ENCODE measurements at regions not wholly inside any gene's neighbourhood (a gene's known extent, or its start where the extent isn't known, plus 50 kb on each side); places are given as distances from the start of the nearest gene placed in this dataset.

DNA sequence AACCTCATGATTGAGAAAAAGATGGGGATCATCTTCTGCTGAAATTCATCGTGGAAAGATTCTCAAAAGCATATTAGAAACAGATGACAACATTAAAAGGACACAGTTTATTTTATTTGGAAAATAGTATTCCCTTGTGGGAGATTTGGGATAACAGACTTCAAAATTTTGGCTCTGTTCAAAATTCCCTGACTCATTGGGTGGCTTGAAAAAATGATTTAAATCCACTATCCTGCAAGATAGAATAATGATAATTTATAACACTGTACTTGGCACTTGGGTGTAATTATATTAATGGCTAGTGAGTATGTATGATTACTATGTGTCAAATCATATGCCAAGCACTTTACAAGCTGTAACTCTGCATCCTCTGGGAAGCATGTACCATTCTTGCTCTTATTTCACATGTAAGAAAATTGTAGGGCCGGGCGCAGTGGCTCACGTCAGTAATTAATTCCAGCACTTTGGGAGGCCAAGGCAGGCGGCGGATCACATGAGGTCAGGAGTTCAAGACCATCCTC lies 128.8 kb downstream of the LMNTD1 start:
- no peak for DNase-seq
- no peaks in the 10 kb centered on the region for H3K36me3 ChIP-seq
- TF ChIP-seq, protein P1, sequence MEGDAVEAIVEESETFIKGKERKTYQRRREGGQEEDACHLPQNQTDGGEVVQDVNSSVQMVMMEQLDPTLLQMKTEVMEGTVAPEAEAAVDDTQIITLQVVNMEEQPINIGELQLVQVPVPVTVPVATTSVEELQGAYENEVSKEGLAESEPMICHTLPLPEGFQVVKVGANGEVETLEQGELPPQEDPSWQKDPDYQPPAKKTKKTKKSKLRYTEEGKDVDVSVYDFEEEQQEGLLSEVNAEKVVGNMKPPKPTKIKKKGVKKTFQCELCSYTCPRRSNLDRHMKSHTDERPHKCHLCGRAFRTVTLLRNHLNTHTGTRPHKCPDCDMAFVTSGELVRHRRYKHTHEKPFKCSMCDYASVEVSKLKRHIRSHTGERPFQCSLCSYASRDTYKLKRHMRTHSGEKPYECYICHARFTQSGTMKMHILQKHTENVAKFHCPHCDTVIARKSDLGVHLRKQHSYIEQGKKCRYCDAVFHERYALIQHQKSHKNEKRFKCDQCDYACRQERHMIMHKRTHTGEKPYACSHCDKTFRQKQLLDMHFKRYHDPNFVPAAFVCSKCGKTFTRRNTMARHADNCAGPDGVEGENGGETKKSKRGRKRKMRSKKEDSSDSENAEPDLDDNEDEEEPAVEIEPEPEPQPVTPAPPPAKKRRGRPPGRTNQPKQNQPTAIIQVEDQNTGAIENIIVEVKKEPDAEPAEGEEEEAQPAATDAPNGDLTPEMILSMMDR (IDR thresholded peaks at IDR 0.05; ENCODE audit: low read depth, low read length): no peak

DNA sequence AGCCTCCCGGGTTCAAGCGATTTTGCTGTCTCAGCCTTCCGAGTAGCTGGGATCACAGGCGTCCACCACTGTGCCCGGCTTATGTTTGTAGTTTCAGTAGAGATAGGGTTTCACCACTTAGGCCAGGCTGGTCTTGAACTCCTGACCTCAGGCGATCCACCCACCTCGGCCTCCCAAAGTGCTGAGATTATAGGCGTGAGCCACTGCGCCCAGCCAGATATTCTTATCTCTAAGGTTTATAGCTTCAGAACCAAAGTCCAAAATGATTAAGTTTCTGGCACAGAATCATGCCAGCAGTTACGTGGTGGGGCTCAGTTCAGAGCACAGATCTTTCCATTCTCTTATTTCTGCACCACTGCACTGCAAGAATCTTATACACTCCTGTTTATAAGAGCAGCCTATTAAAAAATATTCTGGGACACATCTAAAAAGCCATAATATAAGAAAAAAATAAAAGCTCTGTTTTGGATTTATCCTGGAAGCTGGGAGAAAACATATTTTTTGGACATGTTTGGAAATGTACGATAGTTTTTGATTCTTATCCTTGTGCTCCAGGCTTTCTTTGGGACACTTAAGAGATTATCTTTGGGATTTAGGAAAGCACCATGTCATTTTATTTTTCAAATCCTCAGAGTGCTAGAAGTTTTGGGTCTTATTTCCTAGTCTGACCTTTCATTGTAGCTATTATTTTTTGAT lies 129.6 kb downstream of the LMNTD1 start:
- TF ChIP-seq, protein P1 (IDR thresholded peaks at IDR 0.05; ENCODE audit: low read depth, low read length): no peak
- DNase-seq: no peak
- H3K27me3 ChIP-seq: no peaks in the 10 kb centered on the region
- no peak overlapping the region for H3K4me3 ChIP-seq (ENCODE audit: low read depth, low read length)
- H3K9me3 ChIP-seq: no peaks in the 10 kb centered on the region
- no peaks in the 10 kb centered on the region for H3K4me1 ChIP-seq
- H3K36me3 ChIP-seq: no peaks in the 10 kb centered on the region

More for the DNA sequence above, 128.8 kb downstream of the LMNTD1 start:
- H3K9me3 ChIP-seq: no peaks in the 10 kb centered on the region
- H3K27me3 ChIP-seq: no peaks in the 10 kb centered on the region
- no peaks in the 10 kb centered on the region for H3K4me1 ChIP-seq
- no peak overlapping the region for H3K4me3 ChIP-seq (ENCODE audit: low read depth, low read length)

DNA sequence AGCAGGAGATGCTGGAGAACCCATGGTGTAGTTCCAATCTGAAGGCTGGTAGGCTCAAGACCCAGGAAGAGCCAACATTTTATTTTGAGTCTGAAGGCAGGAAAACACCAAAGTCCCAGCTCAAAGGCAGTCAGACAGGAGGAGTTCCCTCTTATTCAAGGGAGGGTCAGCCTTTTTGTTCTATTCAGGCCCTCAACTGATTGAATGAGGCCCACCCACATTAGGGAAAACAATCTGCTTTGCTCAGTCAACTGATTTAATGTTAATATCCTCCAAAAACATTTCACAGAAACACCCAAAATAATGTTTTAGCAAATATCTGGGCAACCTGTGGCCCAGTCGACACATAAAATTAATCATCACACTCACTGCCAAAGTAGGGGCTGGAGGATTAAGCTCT lies 130.8 kb downstream of the LMNTD1 start:
- Histone ChIP-seq H3K27me3 (no peaks in the 10 kb centered on the region), H3K4me1 (no peaks in the 10 kb centered on the region), H3K9me3 (no peaks in the 10 kb centered on the region), H3K4me3 (ENCODE audit: low read depth, low read length) (no peak overlapping the region), H3K36me3 (no peaks in the 10 kb centered on the region)
- TF ChIP-seq, protein P1 (IDR thresholded peaks at IDR 0.05; ENCODE audit: low read depth, low read length): no peak
- no peak for DNase-seq

DNA sequence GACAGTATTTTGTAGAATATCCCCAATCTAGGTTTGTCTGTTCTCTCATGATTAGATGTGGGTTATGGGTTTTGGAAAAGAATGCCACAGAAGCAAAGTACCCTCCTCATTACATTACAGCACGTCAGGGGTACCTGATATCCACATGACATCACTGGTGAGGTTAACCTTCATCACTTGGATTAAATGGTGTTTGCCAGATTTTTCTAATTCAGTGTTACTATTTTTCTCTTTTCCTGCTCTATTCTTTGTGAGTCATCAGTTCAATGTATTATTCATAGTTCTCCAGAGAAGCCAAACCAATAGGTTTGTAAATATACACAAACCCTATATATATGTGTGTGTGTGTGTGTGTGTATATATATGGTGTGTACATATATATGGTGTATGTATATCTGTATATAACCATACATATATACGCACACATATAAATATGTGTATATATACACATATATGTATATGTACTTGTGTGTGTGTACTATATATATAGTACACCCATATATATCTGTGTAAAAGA lies 131.4 kb downstream of the LMNTD1 start:
- Histone ChIP-seq H3K4me3 (ENCODE audit: low read depth, low read length) (no peak overlapping the region), H3K9me3 (no peaks in the 10 kb centered on the region; the same call in 1 of the 2 replicates), H3K27me3 (no peaks in the 10 kb centered on the region), H3K4me1 (no peaks in the 10 kb centered on the region), H3K36me3 (no peaks in the 10 kb centered on the region)
- TF ChIP-seq, protein P1 (IDR thresholded peaks at IDR 0.05; ENCODE audit: low read depth, low read length): no peak
- no peak for DNase-seq

DNA sequence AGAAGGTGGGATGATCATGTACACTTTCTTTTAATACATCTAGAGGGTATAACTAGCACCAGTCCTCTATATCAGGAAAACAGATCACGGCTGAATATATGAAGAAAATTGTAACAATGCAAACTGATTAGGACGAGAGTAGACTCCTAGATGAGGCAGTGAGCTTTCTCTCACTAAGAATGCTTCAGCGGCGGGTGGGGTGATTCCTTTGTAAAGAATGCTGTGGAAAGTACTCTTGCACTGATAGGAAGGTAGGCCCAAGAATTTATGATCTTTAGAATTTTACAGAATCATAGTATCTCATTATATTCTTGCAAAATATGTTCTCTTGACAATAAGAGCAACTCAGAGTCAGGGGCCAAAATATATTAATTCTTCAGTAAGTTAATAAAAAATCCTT lies 133.0 kb downstream of the LMNTD1 start:
- Histone ChIP-seq H3K4me1 (no peaks in the 10 kb centered on the region), H3K36me3 (no peaks in the 10 kb centered on the region), H3K27me3 (no peaks in the 10 kb centered on the region), H3K4me3 (ENCODE audit: low read depth, low read length) (no peak overlapping the region), H3K9me3 (no peaks in the 10 kb centered on the region; the same call in 1 of the 2 replicates)
- TF ChIP-seq, protein P1 (IDR thresholded peaks at IDR 0.05; ENCODE audit: low read depth, low read length): no peak
- DNase-seq: no peak

DNA sequence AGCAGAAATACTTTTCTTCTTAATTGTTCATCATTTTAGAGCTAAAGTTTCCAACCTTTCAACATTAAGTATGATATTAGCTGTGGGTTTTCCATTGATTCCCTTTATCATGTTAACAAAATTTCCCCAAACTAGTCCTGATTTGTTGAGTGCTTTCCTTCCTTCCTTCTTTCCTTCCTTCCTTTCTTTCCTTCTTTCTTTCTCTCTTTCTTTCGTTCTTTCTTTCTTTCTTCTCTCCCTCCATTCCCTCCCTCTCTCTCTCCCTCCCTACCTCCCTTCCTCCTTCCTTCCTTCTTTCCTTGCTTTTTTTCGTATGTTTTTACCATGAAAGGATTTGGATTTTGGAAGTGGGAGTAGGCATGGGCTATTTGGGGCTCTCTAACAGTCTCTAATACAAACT lies 133.5 kb downstream of the LMNTD1 start:
- no peak for DNase-seq
- TF ChIP-seq, protein P1 (IDR thresholded peaks at IDR 0.05; ENCODE audit: low read depth, low read length): no peak
- no peaks in the 10 kb centered on the region for H3K36me3 ChIP-seq
- H3K27me3 ChIP-seq: no peaks in the 10 kb centered on the region
- H3K9me3 ChIP-seq: no peaks in the 10 kb centered on the region; the same call in 1 of the 2 replicates
- H3K4me1 ChIP-seq: no peaks in the 10 kb centered on the region
- no peak overlapping the region for H3K4me3 ChIP-seq (ENCODE audit: low read depth, low read length)

All from BE2C (cell line).